HL-60 (cell line): ENCODE measurements at regions not wholly inside any gene's neighbourhood (a gene's known extent, or its start where the extent isn't known, plus 50 kb on each side); places are given as distances from the start of the nearest gene placed in this dataset.

Source experiments
- CTCF ChIP-seq: IDR thresholded peaks from one replicate; pipeline ENCODE4 v1.5.1; 2011; ENCODE audit warnings: low read length, control low read depth, inconsistent platforms; ENCODE audit not compliant: insufficient read depth
- POLR2AphosphoS5 ChIP-seq: IDR thresholded peaks from 2 replicates; pipeline ENCODE4 v1.6.1; 2012; ENCODE audit warnings: low read depth
- REST ChIP-seq: IDR thresholded peaks from 2 replicates; pipeline ENCODE4 v1.6.1; 2012; ENCODE audit warnings: low read depth; ENCODE audit not compliant: insufficient replicate concordance

GRCh38 chr6:169866668-169867521 lies 115.5 kb downstream of the ERMARD start:
- TF ChIP-seq CTCF: no peak
- TF ChIP-seq POLR2AphosphoS5: no peak
- TF ChIP-seq REST: no peak
